HEK293 (cell line): ENCODE measurements at regions not wholly inside any gene's neighbourhood (a gene's known extent, or its start where the extent isn't known, plus 50 kb on each side); places are given as distances from the start of the nearest gene placed in this dataset.

Experiments used
- CTCF ChIA-PET: fragments of 350-600 bp; formaldehyde crosslinking; extraction: SDS; loops from one replicate; lab custom pipeline; 2021; ENCODE audit warnings: antibody characterized with exemption; lab: Yijun Ruan, JAX
- POLR2A ChIA-PET: fragments of 300-600 bp; formaldehyde crosslinking; extraction: SDS; loops from one replicate; lab custom pipeline; 2020; ENCODE audit warnings: antibody characterized with exemption, inconsistent platforms; lab: Yijun Ruan, JAX
- H3K27ac ChIP-seq: fragments of 200-500 bp; sonication (Bioruptor generic); 2 replicates; pipeline ENCODE4 v1.5.1; 2014; ENCODE audit warnings: low read depth, low read length, control low read depth, inconsistent platforms; ENCODE audit errors: extremely low read depth
- H3K36me3 ChIP-seq, 2 experiments: fragments of 200-500 bp in 1 of 2; sonication (Bioruptor generic) in 1 of 2; 1 replicate in 1 of 2; 2 replicates in 1 of 2; pipeline ENCODE4 v1.5.1; 2014 to 2017; ENCODE audit warnings: inconsistent platforms in 2 of 2, low read length in 2 of 2; ENCODE audit not compliant: control insufficient read depth in 2 of 2, insufficient read depth in 1 of 2
- H3K4me1 ChIP-seq: fragments of 200-500 bp; sonication (Bioruptor generic); 2 replicates; pipeline ENCODE4 v1.5.1; 2014; ENCODE audit warnings: mild to moderate bottlenecking, low read length, inconsistent platforms; ENCODE audit not compliant: control insufficient read depth, insufficient read depth
- H3K4me3 ChIP-seq: 2 replicates; pipeline ENCODE4 v1.5.1; 2011; ENCODE audit warnings: low read depth, mild to moderate bottlenecking, control low read depth, low read length, moderate library complexity
- H3K9me3 ChIP-seq: fragments of 200-500 bp; sonication (Bioruptor generic); 2 replicates; pipeline ENCODE4 v1.5.1; 2014; ENCODE audit warnings: low read depth, low read length, inconsistent platforms; ENCODE audit not compliant: control insufficient read depth, insufficient read depth
- PATZ1 ChIP-seq: fragments of 450-650 bp; formaldehyde crosslinking; IDR thresholded peaks from 2 replicates; pipeline ENCODE4 v1.5.1; 2016; ENCODE audit warnings: missing biosample characterization, missing genetic modification characterization
- TSHZ1 ChIP-seq: fragments of 450-650 bp; formaldehyde crosslinking; IDR thresholded peaks from 2 replicates; pipeline ENCODE4 v1.5.1; 2016; ENCODE audit warnings: missing biosample characterization, missing genetic modification characterization, borderline replicate concordance
- ZBTB17 ChIP-seq: fragments of 450-650 bp; formaldehyde crosslinking; IDR thresholded peaks from 2 replicates; pipeline ENCODE4 v1.5.1; 2016; ENCODE audit warnings: missing biosample characterization, missing genetic modification characterization
- ZFP3 ChIP-seq: fragments of 450-650 bp; formaldehyde crosslinking; IDR thresholded peaks from 2 replicates; pipeline ENCODE4 v1.5.1; 2016; ENCODE audit warnings: low read depth, missing biosample characterization, missing genetic modification characterization
- ZFP41 ChIP-seq: fragments of 450-650 bp; formaldehyde crosslinking; IDR thresholded peaks from 2 replicates; pipeline ENCODE4 v1.5.1; 2016; ENCODE audit warnings: missing biosample characterization, missing genetic modification characterization, borderline replicate concordance
- ZNF221 ChIP-seq: fragments of 450-650 bp; formaldehyde crosslinking; IDR thresholded peaks from 2 replicates; pipeline ENCODE4 v1.5.1; 2017; ENCODE audit warnings: missing biosample characterization, missing genetic modification characterization, borderline replicate concordance
- ZNF362 ChIP-seq: fragments of 450-650 bp; formaldehyde crosslinking; IDR thresholded peaks from 2 replicates; pipeline ENCODE4 v1.5.1; 2016; ENCODE audit warnings: missing biosample characterization, missing genetic modification characterization
- ZNF501 ChIP-seq: fragments of 450-650 bp; formaldehyde crosslinking; IDR thresholded peaks from 2 replicates; pipeline ENCODE4 v1.5.1; 2016; ENCODE audit warnings: missing biosample characterization, missing genetic modification characterization
- ZNF561 ChIP-seq: fragments of 450-650 bp; IDR thresholded peaks from 2 replicates; pipeline ENCODE4 v1.5.1; 2018; ENCODE audit warnings: missing biosample characterization, missing genetic modification characterization, borderline replicate concordance

GRCh38 chr15:70159001-70159712 is 61.4 kb upstream of the TLE3 start:
- Histone ChIP-seq H3K4me1 (peaks cover 11% of the 10 kb centered on the region), H3K4me3 (no peak overlapping the region), H3K36me3 (no peaks in the 10 kb centered on the region), H3K9me3 (no peaks in the 10 kb centered on the region), H3K27ac (no peak overlapping the region)
- ChIA-PET POLR2A (interaction anchor here (1.6 kb wide), 1 partner anchor 61 kb away, joined by 10 read pairs; the partner anchor contains the start of gene TLE3), CTCF (interaction anchor here (0.6 to 1.2 kb wide), 2 partner anchors 8 to 229 kb away, joined by 3 to 5 read pairs; no protein-coding TSS in a partner anchor)
- no peak for TF ChIP-seq ZFP41 (tag by site-specific recombination)
- TF ChIP-seq ZNF362 (tag by site-specific recombination): no peak
- TF ChIP-seq PATZ1 (tag by site-specific recombination): no peak
- TF ChIP-seq ZNF221 (tag by site-specific recombination): no peak

GRCh38 chr15:70158309-70159000 is 60.7 kb upstream of the TLE3 start:
- CTCF ChIA-PET: interaction anchor here (0.6 kb wide), 1 partner anchor 230 kb away, joined by 3 read pairs; no protein-coding TSS in a partner anchor
- H3K27ac ChIP-seq: no peak overlapping the region
- TF ChIP-seq ZNF561 (tag by site-specific recombination) (peak; percentile 77; the same call in 1 of the 2 replicates), ZNF501 (tag by site-specific recombination) (no peak), ZFP3 (tag by site-specific recombination) (no peak)
- POLR2A ChIA-PET: no interaction called here
- peaks cover 13% of the 10 kb centered on the region for H3K4me1 ChIP-seq
- no peak overlapping the region for H3K4me3 ChIP-seq
- no peaks in the 10 kb centered on the region for H3K9me3 ChIP-seq
- no peaks in the 10 kb centered on the region for H3K36me3 ChIP-seq

- H3K9me3 ChIP-seq: no peaks in the 10 kb centered on the region
- TF ChIP-seq ZBTB17 (peak; percentile 37; the same call in 1 of the 2 replicates), TSHZ1 (tag by site-specific recombination) (no peak)
- peaks cover 16% of the 10 kb centered on the region for H3K4me1 ChIP-seq
- no peak overlapping the region; the same call in 1 of the 2 replicates for H3K27ac ChIP-seq
- ChIA-PET POLR2A (no interaction called here), CTCF (interaction anchor here (1.5 kb wide), 2 partner anchors 12 to 198 kb away, joined by 4 to 5 read pairs; no protein-coding TSS in a partner anchor)
- no peaks in the 10 kb centered on the region for H3K36me3 ChIP-seq
- H3K4me3 ChIP-seq: no peak overlapping the region
These were observed 59.1 kb upstream of the TLE3 start for GRCh38 chr15:70156671-70157271.
